ENCODE measurements at regions not wholly inside any gene's neighbourhood (a gene's known extent, or its start where the extent isn't known, plus 50 kb on each side); places are given as distances from the start of the nearest gene placed in this dataset.

DNA sequence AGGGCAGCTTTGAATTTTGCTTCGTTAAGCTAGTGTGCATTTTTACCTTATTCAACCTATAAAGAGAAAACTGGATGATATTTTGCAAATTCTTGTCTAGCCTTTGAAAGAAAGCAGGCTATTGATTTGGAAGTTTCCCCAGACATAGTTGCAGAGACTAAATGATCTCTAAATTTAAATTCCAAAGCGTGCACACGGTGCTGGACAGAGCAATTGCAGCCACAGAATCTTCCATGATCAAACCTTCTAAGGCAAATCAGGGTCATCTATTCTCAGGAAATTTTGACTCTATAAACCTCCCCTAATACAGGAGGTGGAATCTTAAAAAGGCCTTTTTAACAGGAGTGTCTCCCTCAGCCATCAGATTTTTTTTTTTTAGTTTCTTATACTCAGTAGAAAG, 159.9 kb downstream of the MDFIC start:
- H3K4me1 Mint-ChIP-seq, result no peaks in the 10 kb centered on the region
- ATAC-seq (no peak), DNase-seq (no peak)
- H3K4me3 Mint-ChIP-seq, result no peak overlapping the region
- no peak overlapping the region for H3K27ac Mint-ChIP-seq
- peaks cover 0 to 2% (median 0%) of the 10 kb centered on the region in 5 donors for H3K27me3 Mint-ChIP-seq
- POLR2A ChIA-PET, result no interaction called here
- H3K36me3 Mint-ChIP-seq, result no peaks in the 10 kb centered on the region
- peaks cover 0 to 3% (median 0%) of the 10 kb centered on the region in 9 donors for H3K9me3 Mint-ChIP-seq

DNA sequence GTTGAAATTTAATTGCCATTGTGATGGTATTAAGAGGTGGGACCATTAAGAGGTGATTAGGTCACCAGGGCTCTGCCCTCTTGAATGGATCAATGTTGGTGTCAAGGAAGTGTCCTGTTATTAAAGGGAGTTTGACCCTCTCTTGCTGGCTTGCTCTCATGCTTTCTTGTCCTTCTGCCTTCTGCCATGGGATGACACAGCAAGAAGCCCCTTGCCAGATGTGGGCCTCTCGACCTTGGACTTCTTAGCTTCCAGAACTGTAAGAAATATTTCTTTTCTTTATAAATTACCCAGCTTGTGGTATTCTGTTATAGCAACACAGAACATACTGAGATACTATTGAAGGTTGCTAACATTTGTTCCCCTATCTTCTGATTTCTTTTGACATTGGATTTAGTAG, 157.0 kb downstream of the MDFIC start:
- Mint-ChIP-seq H3K27ac (no peak overlapping the region), H3K9me3 (peaks cover 0 to 2% (median 0%) of the 10 kb centered on the region in 9 donors), H3K4me1 (no peaks in the 10 kb centered on the region), H3K27me3 (peaks cover 0 to 2% (median 0%) of the 10 kb centered on the region in 5 donors), H3K36me3 (no peaks in the 10 kb centered on the region), H3K4me3 (no peak overlapping the region)
- ATAC-seq (no peak), DNase-seq (no peak)
- POLR2A ChIA-PET, result no interaction called here

DNA sequence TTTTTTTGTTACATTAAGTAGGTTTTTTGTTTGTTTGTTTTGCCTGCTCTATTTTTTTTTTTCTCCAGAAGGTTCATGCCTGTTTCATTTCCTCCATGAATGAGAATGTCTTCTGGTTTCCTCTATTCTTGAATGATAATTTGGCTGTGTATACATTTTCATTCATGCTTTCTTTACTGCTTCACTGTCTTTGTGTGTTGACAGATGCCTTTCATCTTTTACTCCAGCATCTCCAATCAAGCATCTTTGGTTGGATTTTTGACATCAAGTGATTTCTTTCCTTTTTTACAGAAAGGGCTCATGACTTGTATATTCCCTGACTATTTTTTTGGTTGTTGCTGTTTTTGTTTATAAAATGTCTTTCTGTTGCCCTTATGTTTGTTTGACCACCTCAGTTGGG, 156.5 kb downstream of the MDFIC start:
- POLR2A ChIA-PET, result no interaction called here
- H3K27me3 Mint-ChIP-seq, result peaks cover 0 to 2% (median 0%) of the 10 kb centered on the region in 5 donors
- H3K4me1 Mint-ChIP-seq, result no peaks in the 10 kb centered on the region
- DNase-seq (no peak), ATAC-seq (no peak)
- H3K27ac Mint-ChIP-seq, result no peak overlapping the region
- H3K36me3 Mint-ChIP-seq, result no peaks in the 10 kb centered on the region
- no peak overlapping the region for H3K4me3 Mint-ChIP-seq
- H3K9me3 Mint-ChIP-seq, result no peaks in the 10 kb centered on the region

DNA sequence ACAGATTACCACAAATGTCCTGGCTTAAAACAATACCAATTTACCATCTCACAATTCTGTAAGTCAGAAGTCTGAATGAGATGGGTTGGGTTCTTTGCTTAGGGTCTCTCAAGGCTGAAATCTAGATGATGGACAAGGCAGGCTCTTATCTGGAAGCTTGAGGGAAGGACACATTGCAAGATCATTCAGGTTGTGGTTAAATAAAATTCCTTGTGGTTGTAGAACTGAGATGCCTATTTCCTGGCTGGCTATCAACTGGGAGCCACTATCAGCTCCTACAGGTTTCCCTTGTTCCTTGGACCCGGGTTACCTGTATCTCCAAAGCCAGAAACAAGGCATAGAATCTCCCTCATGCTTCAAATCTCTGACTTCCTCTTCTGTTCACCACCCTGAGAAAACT, 148.4 kb downstream of the MDFIC start:
- H3K4me3 Mint-ChIP-seq, result no peak overlapping the region
- POLR2A ChIA-PET, result no interaction called here
- peaks cover 0 to 3% (median 0%) of the 10 kb centered on the region in 9 donors for H3K9me3 Mint-ChIP-seq
- H3K27me3 Mint-ChIP-seq, result peaks cover 0 to 3% (median 0%) of the 10 kb centered on the region in 5 donors
- ATAC-seq (no peak), DNase-seq (no peak)
- H3K36me3 Mint-ChIP-seq, result no peaks in the 10 kb centered on the region
- H3K4me1 Mint-ChIP-seq, result peaks cover 0 to 4% (median 2%) of the 10 kb centered on the region in 4 donors
- no peak overlapping the region for H3K27ac Mint-ChIP-seq

Data from naive thymus-derived CD8-positive, alpha-beta T cell (primary cell).